ENCODE measurements at regions not wholly inside any gene's neighbourhood (a gene's known extent, or its start where the extent isn't known, plus 50 kb on each side); places are given as distances from the start of the nearest gene placed in this dataset.

GRCh38 chr5:109487753-109488420 lies 78.1 kb upstream of the PJA2 start:
- no peaks in the 10 kb centered on the region for H3K36me3 Mint-ChIP-seq
- Histone ChIP-seq H3K27me3 (ENCODE audit: insufficient read depth, low read length) (no peaks in the 10 kb centered on the region), H3K27ac (ENCODE audit: low read depth, low read length) (no peak overlapping the region), H3K36me3 (ENCODE audit: insufficient read depth, low read length) (no peaks in the 10 kb centered on the region), H3K4me1 (ENCODE audit: insufficient read depth, low read length) (no peaks in the 10 kb centered on the region), H3K4me3 (ENCODE audit: low read length in 2 of 2) (no peak overlapping the region), H3K9me3 (ENCODE audit: control insufficient read depth in 1 of 2, low read length in 2 of 2) (no peaks in the 10 kb centered on the region)
- no peaks in the 10 kb centered on the region for H3K9me3 Mint-ChIP-seq
- CTCF ChIA-PET (ENCODE audit: partially characterized antibody), result no interaction called here
- no peak overlapping the region for H3K27ac Mint-ChIP-seq
- DNase-seq, result no peak
- H3K4me3 Mint-ChIP-seq, result no peak overlapping the region
- H3K4me1 Mint-ChIP-seq, result no peaks in the 10 kb centered on the region
- peaks cover 2 to 13% of the 10 kb centered on the region in 2 donors for H3K27me3 Mint-ChIP-seq
- POLR2A ChIA-PET (ENCODE audit: partially characterized antibody), result no interaction called here
- intact Hi-C loops (cut with micrococcal nuclease), result no loop called here

GRCh38 chr5:109486200-109486804 lies 76.5 kb upstream of the PJA2 start:
- Mint-ChIP-seq H3K27ac (no peak overlapping the region), H3K36me3 (no peaks in the 10 kb centered on the region), H3K4me1 (no peaks in the 10 kb centered on the region)

GRCh38 chr5:109485030-109485429 lies 75.3 kb upstream of the PJA2 start:
- peaks cover 0 to 12% of the 10 kb centered on the region in 2 donors for H3K27me3 Mint-ChIP-seq
- H3K9me3 Mint-ChIP-seq, result no peaks in the 10 kb centered on the region
- H3K36me3 ChIP-seq (ENCODE audit: insufficient read depth, low read length), result no peaks in the 10 kb centered on the region
- H3K4me3 ChIP-seq (ENCODE audit: low read length in 2 of 2), result no peak overlapping the region
- no peaks in the 10 kb centered on the region for H3K9me3 ChIP-seq (ENCODE audit: control insufficient read depth in 1 of 2, low read length in 2 of 2)
- no peak overlapping the region for H3K27ac ChIP-seq (ENCODE audit: low read depth, low read length)
- no peaks in the 10 kb centered on the region for H3K4me1 Mint-ChIP-seq
- ChIA-PET POLR2A (ENCODE audit: partially characterized antibody) (no interaction called here), CTCF (ENCODE audit: partially characterized antibody) (interaction anchor here (1.3 kb wide), 1 partner anchor 17 kb away, joined by 3 read pairs; no protein-coding TSS in a partner anchor)
- H3K4me3 Mint-ChIP-seq, result no peak overlapping the region
- no peaks in the 10 kb centered on the region for H3K36me3 Mint-ChIP-seq
- no peak overlapping the region for H3K27ac Mint-ChIP-seq
- no peaks in the 10 kb centered on the region for H3K27me3 ChIP-seq (ENCODE audit: insufficient read depth, low read length)
- H3K4me1 ChIP-seq (ENCODE audit: insufficient read depth, low read length), result no peaks in the 10 kb centered on the region
- no peak for DNase-seq
- intact Hi-C loops (cut with micrococcal nuclease), result no loop called here

More at GRCh38 chr5:109486200-109486804, 76.5 kb upstream of the PJA2 start:
- H3K4me3 Mint-ChIP-seq, result no peak overlapping the region
- Histone ChIP-seq H3K4me1 (ENCODE audit: insufficient read depth, low read length) (no peaks in the 10 kb centered on the region), H3K27ac (ENCODE audit: low read depth, low read length) (no peak overlapping the region), H3K4me3 (ENCODE audit: low read length in 2 of 2) (no peak overlapping the region), H3K36me3 (ENCODE audit: insufficient read depth, low read length) (no peaks in the 10 kb centered on the region), H3K9me3 (ENCODE audit: control insufficient read depth in 1 of 2, low read length in 2 of 2) (no peaks in the 10 kb centered on the region), H3K27me3 (ENCODE audit: insufficient read depth, low read length) (no peaks in the 10 kb centered on the region)
- intact Hi-C loops (cut with micrococcal nuclease), result no loop called here
- peaks cover 2 to 13% of the 10 kb centered on the region in 2 donors for H3K27me3 Mint-ChIP-seq
- H3K9me3 Mint-ChIP-seq, result no peaks in the 10 kb centered on the region
- ChIA-PET POLR2A (ENCODE audit: partially characterized antibody) (no interaction called here), CTCF (ENCODE audit: partially characterized antibody) (no interaction called here)
- no peak for DNase-seq

GRCh38 chr5:109484597-109484996 lies 74.8 kb upstream of the PJA2 start:
- ChIA-PET POLR2A (ENCODE audit: partially characterized antibody) (no interaction called here), CTCF (ENCODE audit: partially characterized antibody) (interaction anchor here (1.3 kb wide), 1 partner anchor 17 kb away, joined by 3 read pairs; no protein-coding TSS in a partner anchor)
- H3K36me3 Mint-ChIP-seq, result no peaks in the 10 kb centered on the region
- no peaks in the 10 kb centered on the region for H3K9me3 Mint-ChIP-seq
- Histone ChIP-seq H3K27me3 (ENCODE audit: insufficient read depth, low read length) (no peaks in the 10 kb centered on the region), H3K4me1 (ENCODE audit: insufficient read depth, low read length) (no peaks in the 10 kb centered on the region), H3K27ac (ENCODE audit: low read depth, low read length) (no peak overlapping the region), H3K9me3 (ENCODE audit: control insufficient read depth in 1 of 2, low read length in 2 of 2) (no peaks in the 10 kb centered on the region), H3K36me3 (ENCODE audit: insufficient read depth, low read length) (no peaks in the 10 kb centered on the region), H3K4me3 (ENCODE audit: low read length in 2 of 2) (no peak overlapping the region)
- no peak overlapping the region for H3K27ac Mint-ChIP-seq
- H3K4me3 Mint-ChIP-seq, result no peak overlapping the region
- H3K27me3 Mint-ChIP-seq, result peaks cover 0 to 9% of the 10 kb centered on the region in 2 donors
- intact Hi-C loops (cut with micrococcal nuclease), result no loop called here
- no peak for DNase-seq
- no peaks in the 10 kb centered on the region for H3K4me1 Mint-ChIP-seq

GRCh38 chr5:109483395-109483971 lies 73.7 kb upstream of the PJA2 start:
- Mint-ChIP-seq H3K4me3 (no peak overlapping the region), H3K4me1 (no peaks in the 10 kb centered on the region), H3K36me3 (no peaks in the 10 kb centered on the region), H3K27me3 (peaks cover 0 to 5% of the 10 kb centered on the region in 2 donors), H3K9me3 (no peaks in the 10 kb centered on the region), H3K27ac (no peak overlapping the region)
- no peaks in the 10 kb centered on the region for H3K36me3 ChIP-seq (ENCODE audit: insufficient read depth, low read length)
- intact Hi-C loops (cut with micrococcal nuclease), result no loop called here
- no peak overlapping the region for H3K4me3 ChIP-seq (ENCODE audit: low read length in 2 of 2)
- H3K4me1 ChIP-seq (ENCODE audit: insufficient read depth, low read length), result no peaks in the 10 kb centered on the region
- DNase-seq, result no peak
- H3K9me3 ChIP-seq (ENCODE audit: control insufficient read depth in 1 of 2, low read length in 2 of 2), result no peaks in the 10 kb centered on the region
- no peak overlapping the region for H3K27ac ChIP-seq (ENCODE audit: low read depth, low read length)
- POLR2A ChIA-PET (ENCODE audit: partially characterized antibody), result no interaction called here
- no peaks in the 10 kb centered on the region for H3K27me3 ChIP-seq (ENCODE audit: insufficient read depth, low read length)
- CTCF ChIA-PET (ENCODE audit: partially characterized antibody), result interaction anchor here (2.0 to 2.8 kb wide), 2 partner anchors 9 kb away, joined by 7 to 8 read pairs; no protein-coding TSS in a partner anchor

- CTCF ChIA-PET (ENCODE audit: partially characterized antibody), result interaction anchor here (0.6 to 2.8 kb wide), 3 partner anchors 8 to 799 kb away, joined by 3 to 8 read pairs (median 7); no protein-coding TSS in a partner anchor
- no peaks in the 10 kb centered on the region for H3K4me1 Mint-ChIP-seq
- POLR2A ChIA-PET (ENCODE audit: partially characterized antibody), result no interaction called here
- peaks cover 0 to 5% of the 10 kb centered on the region in 2 donors for H3K27me3 Mint-ChIP-seq
- no peak overlapping the region for H3K4me3 Mint-ChIP-seq
- intact Hi-C loops (cut with micrococcal nuclease), result no loop called here
- H3K4me1 ChIP-seq (ENCODE audit: insufficient read depth, low read length), result no peaks in the 10 kb centered on the region
- no peak overlapping the region for H3K4me3 ChIP-seq (ENCODE audit: low read length in 2 of 2)
- no peak for DNase-seq
- H3K27ac ChIP-seq (ENCODE audit: low read depth, low read length), result no peak overlapping the region
- H3K27ac Mint-ChIP-seq, result no peak overlapping the region
- H3K27me3 ChIP-seq (ENCODE audit: insufficient read depth, low read length), result no peaks in the 10 kb centered on the region
- no peaks in the 10 kb centered on the region for H3K9me3 ChIP-seq (ENCODE audit: control insufficient read depth in 1 of 2, low read length in 2 of 2)
- H3K9me3 Mint-ChIP-seq, result no peaks in the 10 kb centered on the region
- no peaks in the 10 kb centered on the region for H3K36me3 ChIP-seq (ENCODE audit: insufficient read depth, low read length)
- no peaks in the 10 kb centered on the region for H3K36me3 Mint-ChIP-seq
These were observed 73.0 kb upstream of the PJA2 start for GRCh38 chr5:109482748-109483147.

- Mint-ChIP-seq H3K4me3 (no peak overlapping the region), H3K27me3 (peaks cover 2 to 9% of the 10 kb centered on the region in 2 donors), H3K27ac (no peak overlapping the region), H3K4me1 (no peaks in the 10 kb centered on the region), H3K36me3 (no peaks in the 10 kb centered on the region), H3K9me3 (no peaks in the 10 kb centered on the region)
- H3K4me3 ChIP-seq (ENCODE audit: low read length in 2 of 2), result no peak overlapping the region
- intact Hi-C loops (cut with micrococcal nuclease), result loop anchor here (1.0 kb wide), 4 partner anchors 559 to 1146 kb away; no protein-coding TSS in a partner anchor
- CTCF ChIA-PET (ENCODE audit: partially characterized antibody), result interaction anchor here (1.3 to 2.1 kb wide), 3 partner anchors 14 to 837 kb away, joined by 3 to 7 read pairs (median 3); no protein-coding TSS in a partner anchor
- H3K9me3 ChIP-seq (ENCODE audit: control insufficient read depth in 1 of 2, low read length in 2 of 2), result no peaks in the 10 kb centered on the region
- H3K36me3 ChIP-seq (ENCODE audit: insufficient read depth, low read length), result no peaks in the 10 kb centered on the region
- no peak overlapping the region for H3K27ac ChIP-seq (ENCODE audit: low read depth, low read length)
- POLR2A ChIA-PET (ENCODE audit: partially characterized antibody), result no interaction called here
- no peaks in the 10 kb centered on the region for H3K27me3 ChIP-seq (ENCODE audit: insufficient read depth, low read length)
- H3K4me1 ChIP-seq (ENCODE audit: insufficient read depth, low read length), result no peaks in the 10 kb centered on the region
- peak in 3 of 5 donors; percentile 10 to 16 (median 16) for DNase-seq
These were observed 69.6 kb upstream of the PJA2 start for GRCh38 chr5:109479260-109479860.

Data from CD4-positive, alpha-beta memory T cell (primary cell).